Panc1 (cell line): ENCODE measurements at regions not wholly inside any gene's neighbourhood (a gene's known extent, or its start where the extent isn't known, plus 50 kb on each side); places are given as distances from the start of the nearest gene placed in this dataset.

Source experiments
- ATAC-seq: fragments of 200-7000 bp; cut with Tn5 transposase; 2 replicates; pipeline ENCODE4 v1.9.1; 2020; ENCODE audit warnings: mild to moderate bottlenecking, moderate library complexity
- BruUV-seq: library from RNA; stranded (reverse); fragments of 400-500 nt; replicated peaks from 2 replicates; lab custom pipeline; 2021; lab: Mats Ljungman, UMichigan
- CTCF ChIA-PET: fragments of 300-600 bp; sonication (Branson Sonifier 250); formaldehyde crosslinking; loops from one replicate; lab custom pipeline; 2022; ENCODE audit warnings: antibody characterized with exemption; lab: Charles Lee
- POLR2A ChIA-PET: fragments of 300-600 bp; sonication (Branson Sonifier 250); formaldehyde crosslinking; loops from one replicate; lab custom pipeline; 2022; ENCODE audit warnings: antibody characterized with exemption; lab: Charles Lee
- DNase-seq: peaks from one replicate; pipeline ENCODE4 v3.0.0-alpha.2; 2010; ENCODE audit warnings: low read depth, low spot score
- H3K27ac ChIP-seq: 2 replicates; pipeline ENCODE4 v1.5.1; 2011; ENCODE audit warnings: mild to moderate bottlenecking, low read length, inconsistent platforms
- H3K27me3 ChIP-seq: fragments of 200-500 bp; sonication (Bioruptor generic); 2 replicates; pipeline ENCODE4 v1.6.0; 2014; ENCODE audit warnings: low read length, inconsistent platforms; ENCODE audit not compliant: control insufficient read depth, insufficient read depth
- H3K36me3 ChIP-seq: fragments of 200-500 bp; sonication (Bioruptor generic); 2 replicates; pipeline ENCODE4 v1.5.1; 2014; ENCODE audit warnings: inconsistent platforms, mild to moderate bottlenecking, low read length, moderate library complexity; ENCODE audit not compliant: control insufficient read depth, insufficient read depth
- H3K4me1 ChIP-seq: 2 replicates; pipeline ENCODE4 v1.5.1; 2011; ENCODE audit warnings: inconsistent platforms, mild to moderate bottlenecking, low read length, moderate library complexity; ENCODE audit not compliant: control insufficient read depth, insufficient read depth
- H3K4me3 ChIP-seq, 2 experiments: 2 replicates each; pipeline ENCODE4 v1.5.1; 2011 to 2012; ENCODE audit warnings: low read depth in 2 of 2, low read length in 2 of 2, mild to moderate bottlenecking in 2 of 2, inconsistent platforms in 1 of 2, moderate library complexity in 1 of 2
- H3K9me3 ChIP-seq: fragments of 200-500 bp; sonication (Bioruptor generic); 2 replicates; pipeline ENCODE4 v1.5.1; 2014; ENCODE audit warnings: low read depth, mild to moderate bottlenecking, inconsistent platforms, low read length, moderate library complexity; ENCODE audit not compliant: control insufficient read depth, insufficient read depth
- CTCF ChIP-seq: fragments of 450-650 bp; IDR thresholded peaks from 2 replicates; pipeline ENCODE4 v1.5.1; 2017; ENCODE audit warnings: mild to moderate bottlenecking
- POLR2AphosphoS5 ChIP-seq: IDR thresholded peaks from 2 replicates; pipeline ENCODE4 v1.6.1; 2012; ENCODE audit warnings: mild to moderate bottlenecking, low read depth, low read length, moderate library complexity
- REST ChIP-seq, 2 experiments: IDR thresholded peaks; 2 replicates each; pipeline ENCODE4 v1.6.1; 2011 to 2012; ENCODE audit warnings: low read depth in 2 of 2, control low read depth in 1 of 2, low read length in 1 of 2, mild to moderate bottlenecking in 1 of 2, moderate library complexity in 1 of 2; ENCODE audit not compliant: insufficient read depth in 1 of 2
- SIN3A ChIP-seq: IDR thresholded peaks from 2 replicates; pipeline ENCODE4 v1.6.1; 2012; ENCODE audit warnings: low read depth, mild to moderate bottlenecking, low read length, moderate library complexity, borderline replicate concordance; ENCODE audit not compliant: insufficient read depth
- TCF7L2 ChIP-seq: IDR thresholded peaks from 2 replicates; pipeline ENCODE4 v1.6.1; 2011; ENCODE audit warnings: mild to moderate bottlenecking, low read depth, low read length, inconsistent platforms
- in situ Hi-C: cut with HindIII; loops from 2 replicates; pipeline ENCODE4 v1.10.0; 2016; ENCODE audit warnings: low sequenced_read_pairs, low pct_unique_long_range_greater_than_20kb
- intact Hi-C: fragments of 100-400 bp; cut with micrococcal nuclease; formaldehyde crosslinking; loops from one replicate; pipeline ENCODE4 v1.10.0; 2022; ENCODE audit not compliant: unreplicated experiment

DNA sequence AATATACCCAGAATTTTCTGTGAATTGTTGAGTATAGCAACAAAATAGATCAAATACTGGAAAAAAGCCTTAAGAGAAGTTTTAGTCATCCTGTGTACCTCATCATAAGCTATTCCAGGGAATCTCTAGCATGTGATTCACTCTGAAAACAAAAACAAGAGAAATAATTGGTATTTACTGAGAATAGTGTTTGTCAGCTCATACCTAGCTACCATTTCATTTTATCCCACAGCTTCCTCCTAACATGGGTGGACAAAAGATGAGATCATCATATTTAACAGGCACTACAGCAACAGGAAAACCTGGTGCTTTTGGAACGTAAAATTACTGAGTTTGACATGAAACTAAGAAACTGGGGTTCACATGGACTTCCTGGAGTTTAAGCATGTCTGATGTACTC, 753.5 kb upstream of the NECTIN3 start:
- intact Hi-C loops (loop anchor here (10.0 kb wide), 2 partner anchors 783 to 1043 kb away; no protein-coding TSS in a partner anchor), in situ Hi-C loops (no loop called here)
- DNase-seq (no peak), ATAC-seq (no peak)
- Histone ChIP-seq H3K27me3 (no peaks in the 10 kb centered on the region), H3K36me3 (no peaks in the 10 kb centered on the region), H3K27ac (no peak overlapping the region), H3K4me3 (no peak overlapping the region), H3K4me1 (no peaks in the 10 kb centered on the region; the same call in 1 of the 2 replicates), H3K9me3 (no peaks in the 10 kb centered on the region)
- no peak for TF ChIP-seq CTCF
- TF ChIP-seq TCF7L2, result no peak
- no peak for TF ChIP-seq REST (IDR thresholded peaks at IDR 0.05; ENCODE audit: insufficient read depth in 1 of 2, low read depth in 2 of 2, low read length in 1 of 2)
- TF ChIP-seq POLR2AphosphoS5, result no peak
- no peak for TF ChIP-seq SIN3A
- ChIA-PET POLR2A (no interaction called here), CTCF (no interaction called here)
- BruUV-seq, result no TSS peak

GRCh38 chr3:110323349-110323748, 748.3 kb upstream of the NECTIN3 start:
- intact Hi-C loops, result no loop called here
- no peaks in the 10 kb centered on the region for H3K27me3 ChIP-seq
- no peaks in the 10 kb centered on the region for H3K4me1 ChIP-seq
- H3K9me3 ChIP-seq, result no peaks in the 10 kb centered on the region
- no peaks in the 10 kb centered on the region for H3K36me3 ChIP-seq
- in situ Hi-C loops, result no loop called here
- ATAC-seq, result no peak
- TF ChIP-seq SIN3A (no peak), POLR2AphosphoS5 (no peak)
- CTCF ChIA-PET, result no interaction called here
- no TSS peak for BruUV-seq
- H3K27ac ChIP-seq, result no peak overlapping the region
- POLR2A ChIA-PET, result no interaction called here
- no peak overlapping the region for H3K4me3 ChIP-seq
- DNase-seq, result no peak

DNA sequence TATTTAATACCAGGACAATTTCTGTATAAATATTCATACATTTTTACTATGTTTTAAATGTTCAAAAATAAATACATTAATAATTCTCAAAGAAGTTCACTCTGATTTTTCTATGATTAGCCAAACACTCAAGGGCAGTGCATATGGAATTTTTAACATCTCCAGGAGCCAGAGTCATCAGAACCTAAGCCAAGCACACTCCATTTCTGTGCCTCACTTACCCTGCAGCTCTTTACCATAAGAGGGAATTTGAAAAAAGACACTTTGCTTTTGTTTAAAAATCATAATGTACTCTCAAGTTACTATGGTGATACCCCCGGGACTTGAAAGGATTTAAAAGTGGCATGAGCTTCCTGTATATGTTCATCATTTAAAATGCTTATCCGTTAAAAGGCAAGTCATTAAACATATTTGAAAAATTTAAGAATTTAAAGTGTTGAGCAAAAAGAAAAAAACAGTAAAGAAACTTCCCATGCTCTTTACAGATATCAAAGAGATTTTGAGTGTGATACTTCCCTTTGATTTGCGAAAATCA, 747.4 kb upstream of the NECTIN3 start:
- no peak for TF ChIP-seq SIN3A
- no peak for TF ChIP-seq TCF7L2
- no peak for TF ChIP-seq POLR2AphosphoS5
- TF ChIP-seq REST (IDR thresholded peaks at IDR 0.05; ENCODE audit: insufficient read depth in 1 of 2, low read depth in 2 of 2, low read length in 1 of 2), result no peak
- TF ChIP-seq CTCF, result no peak
- no peak for ATAC-seq
- in situ Hi-C loops, result no loop called here
- intact Hi-C loops, result no loop called here
- no peaks in the 10 kb centered on the region for H3K9me3 ChIP-seq
- no TSS peak for BruUV-seq
- no peaks in the 10 kb centered on the region for H3K27me3 ChIP-seq
- H3K4me1 ChIP-seq, result no peaks in the 10 kb centered on the region
- ChIA-PET POLR2A (no interaction called here), CTCF (no interaction called here)
- no peak for DNase-seq
- no peaks in the 10 kb centered on the region for H3K36me3 ChIP-seq
- no peak overlapping the region for H3K4me3 ChIP-seq
- no peak overlapping the region for H3K27ac ChIP-seq
